GM21390 (cell line): ENCODE measurements at regions not wholly inside any gene's neighbourhood (a gene's known extent, or its start where the extent isn't known, plus 50 kb on each side); places are given as distances from the start of the nearest gene placed in this dataset.
"Not testable (repeated sequence)": the region's sequence is repeated elsewhere in the genome, so short reads cannot be mapped to it uniquely, and the experiment has no call there.

ENCODE experiments used
- ATAC-seq: cut with Tn5 transposase; IDR thresholded peaks from one replicate; pipeline ENCODE4 v1.9.1; 2021; ENCODE audit not compliant: unreplicated experiment

GRCh38 chr5:99349787-99350186 is 421.0 kb upstream of the CHD1 start:
- ATAC-seq = no peak

- ATAC-seq = no peak
Observed at GRCh38 chr5:99348597-99348996, 419.8 kb upstream of the CHD1 start.

GRCh38 chr5:99339758-99340157 is 411.0 kb upstream of the CHD1 start:
- ATAC-seq = not testable (repeated sequence)

- no peak for ATAC-seq
Observed at GRCh38 chr5:99334936-99335335, 406.1 kb upstream of the CHD1 start.

GRCh38 chr5:99331061-99331460 is 402.3 kb upstream of the CHD1 start:
- no peak for ATAC-seq

GRCh38 chr5:99320436-99320835 is 391.6 kb upstream of the CHD1 start:
- ATAC-seq = no peak

- no peak for ATAC-seq
Observed at GRCh38 chr5:99317136-99317535, 388.3 kb upstream of the CHD1 start.

GRCh38 chr5:99316484-99316883 is 387.7 kb upstream of the CHD1 start:
- ATAC-seq = no peak

- no peak for ATAC-seq
Observed at GRCh38 chr5:99315413-99316183, 386.8 kb upstream of the CHD1 start.

- ATAC-seq = no peak
Observed at GRCh38 chr5:99314721-99315120, 385.9 kb upstream of the CHD1 start.

- no peak for ATAC-seq
Observed at GRCh38 chr5:99308131-99308530, 379.3 kb upstream of the CHD1 start.

GRCh38 chr5:99305045-99305580 is 376.3 kb upstream of the CHD1 start:
- no peak for ATAC-seq

- ATAC-seq = no peak
Observed at GRCh38 chr5:99285606-99286005, 356.8 kb upstream of the CHD1 start.

GRCh38 chr5:99275128-99275527 is 346.3 kb upstream of the CHD1 start:
- no peak for ATAC-seq

GRCh38 chr5:99272576-99272975 is 343.8 kb upstream of the CHD1 start:
- ATAC-seq = no peak

- no peak for ATAC-seq
Observed at GRCh38 chr5:99258819-99259218, 330.0 kb upstream of the CHD1 start.

- ATAC-seq = no peak
Observed at GRCh38 chr5:99248066-99248465, 319.3 kb upstream of the CHD1 start.

GRCh38 chr5:99247346-99247745 is 318.5 kb upstream of the CHD1 start:
- no peak for ATAC-seq

GRCh38 chr5:99243111-99243510 is 314.3 kb upstream of the CHD1 start:
- ATAC-seq = no peak

- no peak for ATAC-seq
Observed at GRCh38 chr5:99239826-99240360, 311.1 kb upstream of the CHD1 start.

GRCh38 chr5:99191206-99191745 is 262.5 kb upstream of the CHD1 start:
- ATAC-seq = no peak

GRCh38 chr5:99187611-99188010 is 258.8 kb upstream of the CHD1 start:
- ATAC-seq = no peak
